SU-DHL-6 (cell line): ENCODE measurements at regions not wholly inside any gene's neighbourhood (a gene's known extent, or its start where the extent isn't known, plus 50 kb on each side); places are given as distances from the start of the nearest gene placed in this dataset.

Experiments
- CTCF ChIP-seq: fragments of 200-600 bp; sonication (generic); IDR thresholded peaks from one replicate; pipeline ENCODE4 v1.5.1; 2017; ENCODE audit warnings: antibody characterized with exemption, mild to moderate bottlenecking, low read length, moderate library complexity; ENCODE audit not compliant: insufficient read depth, poor library complexity, severe bottlenecking
- EZH2phosphoT487 ChIP-seq: fragments of 200-600 bp; sonication (generic), shearing (Covaris generic); conservative IDR thresholded peaks from 2 replicates; pipeline ENCODE4 v1.6.1; 2018; ENCODE audit warnings: mild to moderate bottlenecking, antibody characterized with exemption, low read length, moderate library complexity, mixed read lengths

- no peak for TF ChIP-seq CTCF
- no peak for TF ChIP-seq EZH2phosphoT487
Measured at GRCh38 chr2:151177756-151178155, 83.9 kb downstream of the RBM43 start.
